ENCODE measurements at regions not wholly inside any gene's neighbourhood (a gene's known extent, or its start where the extent isn't known, plus 50 kb on each side); places are given as distances from the start of the nearest gene placed in this dataset.

GRCh38 chr3:83230376-83230775 lies 1468.9 kb upstream of the GBE1 start:
- no peak overlapping the region for H3K9ac ChIP-seq (ENCODE audit: low read length)
- H2AFZ ChIP-seq (ENCODE audit: low read depth, low read length, severe bottlenecking), result peak overlapping the region; percentile 80
- H3K27me3 ChIP-seq (ENCODE audit: low read length), result no peaks in the 10 kb centered on the region
- 0 out of 2 replicates have a peak, but pooled peaks cover 3% of the 10 kb centered on the region for H3K9me3 ChIP-seq (ENCODE audit: insufficient read depth, low read length)
- no peaks in the 10 kb centered on the region for H3K9me2 ChIP-seq (replicated peaks; ENCODE audit: insufficient read depth, low read length)
- no peaks in the 10 kb centered on the region for H4K20me1 ChIP-seq (ENCODE audit: low read depth, low read length)
- H3K27ac ChIP-seq (ENCODE audit: low read depth, low read length), result no peak overlapping the region
- TF ChIP-seq EZH2phosphoT487 (conservative IDR thresholded peaks at IDR 0.05; ENCODE audit: low read length) (no peak), CTCF (IDR thresholded peaks at IDR 0.05; ENCODE audit: insufficient read depth, low read length, poor library complexity, severe bottlenecking) (no peak)
- 0 out of 2 replicates have a peak, but pooled peaks cover 3% of the 10 kb centered on the region for H3F3A ChIP-seq (ENCODE audit: insufficient read depth)
- 0 out of 2 replicates have a peak, but pooled peaks cover 4% of the 10 kb centered on the region for H3K36me3 ChIP-seq (ENCODE audit: low read length)
- no peaks in the 10 kb centered on the region for H3K79me2 ChIP-seq (ENCODE audit: insufficient read depth, low read length)
- no peak overlapping the region for H3K4me3 ChIP-seq (ENCODE audit: insufficient read depth, low read length, poor library complexity, severe bottlenecking)
- H3K4me2 ChIP-seq (ENCODE audit: low read depth, low read length, poor library complexity, severe bottlenecking), result peak overlapping the region; percentile 58

- Histone ChIP-seq H3K4me3 (ENCODE audit: insufficient read depth, low read length, poor library complexity, severe bottlenecking) (no peak overlapping the region), H3K79me2 (ENCODE audit: insufficient read depth, low read length) (no peaks in the 10 kb centered on the region), H3K9me2 (replicated peaks; ENCODE audit: insufficient read depth, low read length) (no peaks in the 10 kb centered on the region), H3K27ac (ENCODE audit: low read depth, low read length) (no peak overlapping the region), H3K9me3 (ENCODE audit: insufficient read depth, low read length) (0 out of 2 replicates have a peak, but pooled peaks cover 3% of the 10 kb centered on the region), H3K27me3 (ENCODE audit: low read length) (no peaks in the 10 kb centered on the region), H3K36me3 (ENCODE audit: low read length) (0 out of 2 replicates have a peak, but pooled peaks cover 4% of the 10 kb centered on the region), H4K20me1 (ENCODE audit: low read depth, low read length) (no peaks in the 10 kb centered on the region), H3K9ac (ENCODE audit: low read length) (no peak overlapping the region), H2AFZ (ENCODE audit: low read depth, low read length, severe bottlenecking) (peak overlapping the region; percentile 80), H3K4me2 (ENCODE audit: low read depth, low read length, poor library complexity, severe bottlenecking) (no peak overlapping the region), H3F3A (ENCODE audit: insufficient read depth) (peaks cover 3% of the 10 kb centered on the region; the same call in 1 of the 2 replicates)
- no peak for TF ChIP-seq CTCF (IDR thresholded peaks at IDR 0.05; ENCODE audit: insufficient read depth, low read length, poor library complexity, severe bottlenecking)
- TF ChIP-seq EZH2phosphoT487 (conservative IDR thresholded peaks at IDR 0.05; ENCODE audit: low read length), result no peak
These were observed 1465.3 kb upstream of the GBE1 start for GRCh38 chr3:83226751-83227150.

GRCh38 chr3:83224101-83224868 lies 1462.8 kb upstream of the GBE1 start:
- H2AFZ ChIP-seq (ENCODE audit: low read depth, low read length, severe bottlenecking), result peak overlapping the region; percentile 35
- no peak overlapping the region for H3K4me3 ChIP-seq (ENCODE audit: insufficient read depth, low read length, poor library complexity, severe bottlenecking)
- H3K27me3 ChIP-seq (ENCODE audit: low read length), result no peaks in the 10 kb centered on the region
- TF ChIP-seq CTCF (IDR thresholded peaks at IDR 0.05; ENCODE audit: insufficient read depth, low read length, poor library complexity, severe bottlenecking), result no peak
- no peak for TF ChIP-seq EZH2phosphoT487 (conservative IDR thresholded peaks at IDR 0.05; ENCODE audit: low read length)
- H3K9me3 ChIP-seq (ENCODE audit: insufficient read depth, low read length), result 0 out of 2 replicates have a peak, but pooled peaks cover 3% of the 10 kb centered on the region
- no peak overlapping the region for H3K4me2 ChIP-seq (ENCODE audit: low read depth, low read length, poor library complexity, severe bottlenecking)
- H3K9ac ChIP-seq (ENCODE audit: low read length), result no peak overlapping the region
- 0 out of 2 replicates have a peak, but pooled peaks cover 4% of the 10 kb centered on the region for H3K36me3 ChIP-seq (ENCODE audit: low read length)
- H4K20me1 ChIP-seq (ENCODE audit: low read depth, low read length), result no peaks in the 10 kb centered on the region
- no peaks in the 10 kb centered on the region for H3K79me2 ChIP-seq (ENCODE audit: insufficient read depth, low read length)
- peaks cover 2% of the 10 kb centered on the region; the same call in 1 of the 2 replicates for H3F3A ChIP-seq (ENCODE audit: insufficient read depth)
- H3K9me2 ChIP-seq (replicated peaks; ENCODE audit: insufficient read depth, low read length), result no peaks in the 10 kb centered on the region
- H3K27ac ChIP-seq (ENCODE audit: low read depth, low read length), result no peak overlapping the region

Data from SU-DHL-6 (cell line).